ENCODE measurements at regions not wholly inside any gene's neighbourhood (a gene's known extent, or its start where the extent isn't known, plus 50 kb on each side); places are given as distances from the start of the nearest gene placed in this dataset.
"Not testable (repeated sequence)": the region's sequence is repeated elsewhere in the genome, so short reads cannot be mapped to it uniquely, and the experiment has no call there.

GRCh38 chr15:24108349-24108748 is 421.2 kb upstream of the NDN start:
- not testable (repeated sequence) for H3K9me2 ChIP-seq (ENCODE audit: insufficient read depth, low read length); H3K9me3 ChIP-seq (ENCODE audit: low read length); H4K20me1 ChIP-seq (ENCODE audit: insufficient read depth); H2AFZ ChIP-seq (ENCODE audit: low read depth, low read length); H3K27ac ChIP-seq (ENCODE audit: low read length); H3K36me3 ChIP-seq (ENCODE audit: insufficient read depth, low read length); H3K4me2 ChIP-seq (ENCODE audit: low read length); H3K9ac ChIP-seq (ENCODE audit: low read length); H3K27me3 ChIP-seq (ENCODE audit: insufficient read depth, low read depth, low read length); H3F3A ChIP-seq (ENCODE audit: insufficient read depth, low read length, poor library complexity, severe bottlenecking); H3K79me2 ChIP-seq (replicated peaks; ENCODE audit: insufficient read depth, low read length); H3K4me3 ChIP-seq (ENCODE audit: low read length)

- H2AFZ ChIP-seq (ENCODE audit: low read depth, low read length); H4K20me1 ChIP-seq (ENCODE audit: insufficient read depth); H3F3A ChIP-seq (ENCODE audit: insufficient read depth, low read length, poor library complexity, severe bottlenecking); H3K27me3 ChIP-seq (ENCODE audit: insufficient read depth, low read depth, low read length); H3K9me3 ChIP-seq (ENCODE audit: low read length); H3K4me2 ChIP-seq (ENCODE audit: low read length); H3K4me3 ChIP-seq (ENCODE audit: low read length); H3K9me2 ChIP-seq (ENCODE audit: insufficient read depth, low read length); H3K36me3 ChIP-seq (ENCODE audit: insufficient read depth, low read length); H3K79me2 ChIP-seq (replicated peaks; ENCODE audit: insufficient read depth, low read length); H3K9ac ChIP-seq (ENCODE audit: low read length); H3K27ac ChIP-seq (ENCODE audit: low read length): not testable (repeated sequence)
Observed at GRCh38 chr15:24139622-24140021, 452.5 kb upstream of the NDN start.

GRCh38 chr15:24145070-24145469 is 458.0 kb upstream of the NDN start:
- not testable (repeated sequence) for H3K4me3 ChIP-seq (ENCODE audit: low read length); H2AFZ ChIP-seq (ENCODE audit: low read depth, low read length); H3K79me2 ChIP-seq (replicated peaks; ENCODE audit: insufficient read depth, low read length); H3F3A ChIP-seq (ENCODE audit: insufficient read depth, low read length, poor library complexity, severe bottlenecking); H3K27me3 ChIP-seq (ENCODE audit: insufficient read depth, low read depth, low read length); H3K9me2 ChIP-seq (ENCODE audit: insufficient read depth, low read length); H3K27ac ChIP-seq (ENCODE audit: low read length); H3K36me3 ChIP-seq (ENCODE audit: insufficient read depth, low read length); H3K4me2 ChIP-seq (ENCODE audit: low read length); H4K20me1 ChIP-seq (ENCODE audit: insufficient read depth); H3K9me3 ChIP-seq (ENCODE audit: low read length); H3K9ac ChIP-seq (ENCODE audit: low read length)

- Histone ChIP-seq H2AFZ (ENCODE audit: low read depth, low read length) (no peak overlapping the region), H3K9ac (ENCODE audit: low read length) (no peak overlapping the region), H4K20me1 (ENCODE audit: insufficient read depth) (no peaks in the 10 kb centered on the region)
Observed at GRCh38 chr15:24146251-24146650, 459.1 kb upstream of the NDN start.

More at GRCh38 chr15:24146251-24146650, 459.1 kb upstream of the NDN start:
- H3F3A ChIP-seq (ENCODE audit: insufficient read depth, low read length, poor library complexity, severe bottlenecking): no peaks in the 10 kb centered on the region
- no peak overlapping the region for H3K27ac ChIP-seq (ENCODE audit: low read length)
- no peaks in the 10 kb centered on the region for H3K9me2 ChIP-seq (ENCODE audit: insufficient read depth, low read length)
- no peak overlapping the region for H3K4me3 ChIP-seq (ENCODE audit: low read length)
- no peaks in the 10 kb centered on the region for H3K9me3 ChIP-seq (ENCODE audit: low read length)
- no peaks in the 10 kb centered on the region for H3K36me3 ChIP-seq (ENCODE audit: insufficient read depth, low read length)
- no peaks in the 10 kb centered on the region for H3K79me2 ChIP-seq (replicated peaks; ENCODE audit: insufficient read depth, low read length)
- no peaks in the 10 kb centered on the region for H3K27me3 ChIP-seq (ENCODE audit: insufficient read depth, low read depth, low read length)
- no peak overlapping the region for H3K4me2 ChIP-seq (ENCODE audit: low read length)
- TF ChIP-seq TAF1 (IDR thresholded peaks at IDR 0.05; ENCODE audit: low read depth) (no peak), RAD21 (conservative IDR thresholded peaks at IDR 0.05) (no peak), CTCF (IDR thresholded peaks at IDR 0.05; ENCODE audit: poor library complexity, severe bottlenecking) (no peak), EZH2 (IDR thresholded peaks at IDR 0.05; ENCODE audit: borderline replicate concordance, insufficient read depth, low read length, poor library complexity, severe bottlenecking) (no peak), REST (IDR thresholded peaks at IDR 0.05; ENCODE audit: borderline replicate concordance) (no peak), POLR2AphosphoS5 (IDR thresholded peaks at IDR 0.05) (no peak), SMC3 (conservative IDR thresholded peaks at IDR 0.05; ENCODE audit: poor library complexity) (no peak), EP300 (conservative IDR thresholded peaks at IDR 0.05; ENCODE audit: poor library complexity, severe bottlenecking) (no peak)

Data from neural cell (in vitro differentiated cells).